IMR-90 (cell line): ENCODE measurements at regions not wholly inside any gene's neighbourhood (a gene's known extent, or its start where the extent isn't known, plus 50 kb on each side); places are given as distances from the start of the nearest gene placed in this dataset.

Experiments
- ATAC-seq: fragments of 200-7000 bp; cut with Tn5 transposase; 2 replicates; pipeline ENCODE4 v1.9.1; 2020; ENCODE audit warnings: low read depth, mild to moderate bottlenecking, moderate library complexity
- BruUV-seq: library from RNA; stranded (reverse); fragments of 400-500 nt; replicated peaks from 2 replicates; lab custom pipeline; 2021; lab: Mats Ljungman, UMichigan
- CTCF ChIA-PET: fragments of 300-600 bp; formaldehyde crosslinking; extraction: SDS; loops from one replicate; lab custom pipeline; 2021; ENCODE audit warnings: antibody characterized with exemption; lab: Yijun Ruan, JAX
- POLR2A ChIA-PET: fragments of 300-600 bp; sonication (Branson Sonifier 250); formaldehyde crosslinking; loops from one replicate; lab custom pipeline; 2022; ENCODE audit warnings: antibody characterized with exemption; ENCODE audit not compliant: unreplicated experiment; lab: Charles Lee
- DNase-seq: peaks from one replicate; pipeline ENCODE4 v3.0.0; 2013
- H2AFZ ChIP-seq: replicated peaks from 2 replicates; pipeline ENCODE3; 2013; ENCODE audit warnings: low read length, mild to moderate bottlenecking; ENCODE audit not compliant: poor library complexity
- H2AK5ac ChIP-seq: 2 replicates; pipeline ENCODE4 v1.6.1; 2013; ENCODE audit warnings: low read depth, low read length, inconsistent platforms
- H2AK9ac ChIP-seq: replicated peaks from 2 replicates; pipeline ENCODE3; 2013; ENCODE audit warnings: mild to moderate bottlenecking, low read depth, low read length, moderate library complexity; ENCODE audit not compliant: poor library complexity
- H2BK120ac ChIP-seq: 2 replicates; pipeline ENCODE4 v1.6.1; 2013; ENCODE audit warnings: low read depth, low read length, inconsistent platforms
- H2BK15ac ChIP-seq: 3 replicates; pipeline ENCODE4 v1.6.1; 2013; ENCODE audit warnings: low read depth, low read length, inconsistent platforms
- H2BK20ac ChIP-seq: 2 replicates; pipeline ENCODE4 v1.6.1; 2013; ENCODE audit warnings: low read depth, mild to moderate bottlenecking, inconsistent platforms, low read length, moderate library complexity
- H2BK5ac ChIP-seq: 2 replicates; pipeline ENCODE4 v1.6.1; 2013; ENCODE audit warnings: mild to moderate bottlenecking, low read depth, low read length, inconsistent platforms; ENCODE audit not compliant: poor library complexity, severe bottlenecking
- H3K14ac ChIP-seq: replicated peaks from 2 replicates; pipeline ENCODE4 v1.6.1; 2013; ENCODE audit warnings: low read depth, low read length, inconsistent platforms
- H3K18ac ChIP-seq: 2 replicates; pipeline ENCODE4 v1.6.1; 2013; ENCODE audit warnings: low read depth, low read length, control low read depth
- H3K23ac ChIP-seq: 2 replicates; pipeline ENCODE4 v1.6.1; 2013; ENCODE audit warnings: low read depth, low read length, inconsistent platforms
- H3K27ac ChIP-seq: 2 replicates; pipeline ENCODE4 v1.5.1; 2013; ENCODE audit warnings: mild to moderate bottlenecking, control low read depth, low read length; ENCODE audit not compliant: insufficient read depth
- H3K27me3 ChIP-seq: 2 replicates; pipeline ENCODE4 v1.6.1; 2013; ENCODE audit warnings: low read length; ENCODE audit not compliant: control insufficient read depth, insufficient read depth
- H3K36me3 ChIP-seq: 2 replicates; pipeline ENCODE4 v1.6.1; 2013; ENCODE audit warnings: low read length, mixed read lengths; ENCODE audit not compliant: control insufficient read depth, insufficient read depth
- H3K4ac ChIP-seq: 2 replicates; pipeline ENCODE4 v1.6.1; 2013; ENCODE audit warnings: low read depth, low read length, inconsistent platforms
- H3K4me1 ChIP-seq: 2 replicates; pipeline ENCODE4 v1.6.1; 2013; ENCODE audit warnings: low read length, mixed read lengths; ENCODE audit not compliant: control insufficient read depth, insufficient read depth
- H3K4me2 ChIP-seq: 2 replicates; pipeline ENCODE4 v1.6.1; 2013; ENCODE audit warnings: low read depth, mild to moderate bottlenecking, control low read depth, low read length, moderate library complexity
- H3K4me3 ChIP-seq: 2 replicates; pipeline ENCODE4 v1.5.1; 2013; ENCODE audit warnings: low read depth, mild to moderate bottlenecking, control low read depth, low read length, moderate library complexity; ENCODE audit not compliant: insufficient read depth
- H3K56ac ChIP-seq: 2 replicates; pipeline ENCODE4 v1.6.1; 2013; ENCODE audit warnings: low read length, inconsistent platforms; ENCODE audit not compliant: insufficient read depth; ENCODE audit errors: extremely low read depth
- H3K79me1 ChIP-seq, 2 experiments: 2 replicates each; pipeline ENCODE4 v1.6.1; 2013; ENCODE audit warnings: low read length in 2 of 2, inconsistent platforms in 1 of 2, low read depth in 1 of 2
- H3K9ac ChIP-seq: 2 replicates; pipeline ENCODE4 v1.6.1; 2013; ENCODE audit warnings: low read depth, low read length, control low read depth
- H3K9me1 ChIP-seq: 2 replicates; pipeline ENCODE4 v1.6.1; 2013; ENCODE audit warnings: low read length, inconsistent platforms; ENCODE audit not compliant: insufficient read depth
- H3K9me3 ChIP-seq: 2 replicates; pipeline ENCODE4 v1.6.1; 2013; ENCODE audit warnings: low read length; ENCODE audit not compliant: control insufficient read depth, insufficient read depth
- H4K20me1 ChIP-seq: 2 replicates; pipeline ENCODE4 v1.6.1; 2013; ENCODE audit warnings: low read length, inconsistent platforms; ENCODE audit not compliant: insufficient read depth
- H4K5ac ChIP-seq: 2 replicates; pipeline ENCODE4 v1.6.1; 2013; ENCODE audit warnings: mild to moderate bottlenecking, low read depth, low read length, control low read depth
- H4K8ac ChIP-seq, 2 experiments: 2 replicates each; pipeline ENCODE4 v1.6.1; 2013; ENCODE audit warnings: low read depth in 2 of 2, low read length in 2 of 2, control low read depth in 1 of 2, inconsistent platforms in 1 of 2
- H4K91ac ChIP-seq: 2 replicates; pipeline ENCODE4 v1.6.1; 2013; ENCODE audit warnings: low read depth, low read length, inconsistent platforms; ENCODE audit not compliant: insufficient read depth
- BHLHE40 ChIP-seq: fragments of 150-350 bp; IDR thresholded peaks from 2 replicates; pipeline ENCODE4 v1.6.1; 2016; ENCODE audit warnings: mild to moderate bottlenecking, low read depth, low read length
- CEBPB ChIP-seq: IDR thresholded peaks from 2 replicates; pipeline ENCODE4 v1.6.1; 2012; ENCODE audit warnings: low read depth, low read length, improper control_type of control experiment
- CHD1 ChIP-seq: IDR thresholded peaks from 2 replicates; pipeline ENCODE4 v1.6.1; 2012; ENCODE audit warnings: low read depth, low read length, improper control_type of control experiment
- FOS ChIP-seq: fragments of 150-350 bp; IDR thresholded peaks from 2 replicates; pipeline ENCODE4 v1.6.1; 2016; ENCODE audit warnings: low read depth, low read length
- MAFK ChIP-seq: IDR thresholded peaks from 2 replicates; pipeline ENCODE4 v1.6.1; 2012; ENCODE audit warnings: low read depth, low read length, improper control_type of control experiment
- NFE2L2 ChIP-seq: fragments of 150-350 bp; IDR thresholded peaks from 2 replicates; pipeline ENCODE4 v1.6.1; 2016; ENCODE audit warnings: low read depth, mild to moderate bottlenecking, low read length
- POLR2A ChIP-seq: IDR thresholded peaks from 2 replicates; pipeline ENCODE4 v1.6.1; 2012; ENCODE audit warnings: mild to moderate bottlenecking, low read depth, low read length
- RFX5 ChIP-seq: IDR thresholded peaks from 2 replicates; pipeline ENCODE4 v1.8.0; 2012; ENCODE audit warnings: low read depth, mild to moderate bottlenecking, low read length, moderate library complexity
- SMC3 ChIP-seq: fragments of 150-350 bp; IDR thresholded peaks from 2 replicates; pipeline ENCODE4 v1.6.1; 2016; ENCODE audit warnings: low read depth, mild to moderate bottlenecking, antibody characterized with exemption, low read length, moderate library complexity
- WGBS, 2 experiments: methylation state at CpG; one replicate each; pipeline versions ENCODE4 v1.1.5 to v1.1.7; 2013; ENCODE audit warnings: missing lambda C conversion rate in 2 of 2; ENCODE audit not compliant: insufficient read length in 1 of 2; ENCODE audit errors: extremely low coverage in 2 of 2; 5-methylcytosine and 5-hydroxymethylcytosine counted together
- dilution Hi-C: fragments of 300-500 bp; cut with HindIII; formaldehyde crosslinking; loops from one replicate; pipeline ENCODE4 v1.14.3; 2018; ENCODE audit warnings: low sequenced_read_pairs; ENCODE audit not compliant: unreplicated experiment
- in situ Hi-C: fragments of 300-500 bp; cut with MboI; formaldehyde crosslinking; loops from 3 replicates; pipeline ENCODE4 v1.14.3; 2019; ENCODE audit warnings: low sequenced_read_pairs, inconsistent platforms, mixed read lengths
- intact Hi-C: fragments of 100-400 bp; cut with micrococcal nuclease; formaldehyde crosslinking; loops from 2 replicates; pipeline ENCODE4 v1.10.0; 2022
- TF ChIP-seq, protein P1 (sequence below): fragments of 150-350 bp; IDR thresholded peaks from 2 replicates; pipeline ENCODE4 v1.6.1; 2016; ENCODE audit warnings: low read depth, mild to moderate bottlenecking, low read length, moderate library complexity, borderline replicate concordance
- TF ChIP-seq, protein P2 (sequence below): conservative IDR thresholded peaks from 2 replicates; pipeline ENCODE4 v1.5.1; 2012; ENCODE audit warnings: mild to moderate bottlenecking, low read depth, low read length, improper control_type of control experiment
- TF ChIP-seq, protein P3 (sequence below): fragments of 150-350 bp; IDR thresholded peaks from 2 replicates; pipeline ENCODE4 v1.6.1; 2017; ENCODE audit warnings: mild to moderate bottlenecking, antibody characterized with exemption, low read length, low read depth

DNA sequence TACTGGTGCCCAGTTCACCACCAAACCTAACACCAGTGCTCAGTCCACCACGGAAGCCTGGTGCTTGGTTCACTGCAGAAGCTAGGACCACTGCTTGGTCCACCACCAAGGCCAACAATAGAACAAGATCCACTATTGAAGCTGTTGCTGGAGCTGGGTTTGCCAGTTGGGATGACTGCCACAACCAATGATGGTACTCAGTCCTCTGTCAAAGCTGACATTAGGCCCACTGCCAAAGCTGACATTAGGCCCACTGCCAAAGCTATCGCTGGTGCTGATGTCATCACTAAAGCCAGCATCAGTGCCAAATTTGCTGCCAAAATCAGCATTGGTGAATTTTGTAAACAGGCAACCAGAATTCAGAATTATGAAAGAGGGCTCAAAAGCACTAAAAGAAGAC is 1850.2 kb upstream of the RAG2 start:
- no peaks in the 10 kb centered on the region for H4K20me1 ChIP-seq
- ChIA-PET POLR2A (no interaction called here), CTCF (interaction anchor here (0.6 kb wide), 1 partner anchor 982 kb away, joined by 3 read pairs; no protein-coding TSS in a partner anchor)
- in situ Hi-C loops: no loop called here
- no peak overlapping the region for H2BK20ac ChIP-seq
- no peaks in the 10 kb centered on the region for H3K79me1 ChIP-seq
- H4K8ac ChIP-seq: no peak overlapping the region
- TF ChIP-seq, protein P1, sequence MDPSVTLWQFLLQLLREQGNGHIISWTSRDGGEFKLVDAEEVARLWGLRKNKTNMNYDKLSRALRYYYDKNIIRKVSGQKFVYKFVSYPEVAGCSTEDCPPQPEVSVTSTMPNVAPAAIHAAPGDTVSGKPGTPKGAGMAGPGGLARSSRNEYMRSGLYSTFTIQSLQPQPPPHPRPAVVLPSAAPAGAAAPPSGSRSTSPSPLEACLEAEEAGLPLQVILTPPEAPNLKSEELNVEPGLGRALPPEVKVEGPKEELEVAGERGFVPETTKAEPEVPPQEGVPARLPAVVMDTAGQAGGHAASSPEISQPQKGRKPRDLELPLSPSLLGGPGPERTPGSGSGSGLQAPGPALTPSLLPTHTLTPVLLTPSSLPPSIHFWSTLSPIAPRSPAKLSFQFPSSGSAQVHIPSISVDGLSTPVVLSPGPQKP: no peak
- TF ChIP-seq, protein P2, sequence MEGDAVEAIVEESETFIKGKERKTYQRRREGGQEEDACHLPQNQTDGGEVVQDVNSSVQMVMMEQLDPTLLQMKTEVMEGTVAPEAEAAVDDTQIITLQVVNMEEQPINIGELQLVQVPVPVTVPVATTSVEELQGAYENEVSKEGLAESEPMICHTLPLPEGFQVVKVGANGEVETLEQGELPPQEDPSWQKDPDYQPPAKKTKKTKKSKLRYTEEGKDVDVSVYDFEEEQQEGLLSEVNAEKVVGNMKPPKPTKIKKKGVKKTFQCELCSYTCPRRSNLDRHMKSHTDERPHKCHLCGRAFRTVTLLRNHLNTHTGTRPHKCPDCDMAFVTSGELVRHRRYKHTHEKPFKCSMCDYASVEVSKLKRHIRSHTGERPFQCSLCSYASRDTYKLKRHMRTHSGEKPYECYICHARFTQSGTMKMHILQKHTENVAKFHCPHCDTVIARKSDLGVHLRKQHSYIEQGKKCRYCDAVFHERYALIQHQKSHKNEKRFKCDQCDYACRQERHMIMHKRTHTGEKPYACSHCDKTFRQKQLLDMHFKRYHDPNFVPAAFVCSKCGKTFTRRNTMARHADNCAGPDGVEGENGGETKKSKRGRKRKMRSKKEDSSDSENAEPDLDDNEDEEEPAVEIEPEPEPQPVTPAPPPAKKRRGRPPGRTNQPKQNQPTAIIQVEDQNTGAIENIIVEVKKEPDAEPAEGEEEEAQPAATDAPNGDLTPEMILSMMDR: no peak
- no peak for TF ChIP-seq BHLHE40
- TF ChIP-seq RFX5: no peak
- TF ChIP-seq CEBPB: no peak
- no peak for TF ChIP-seq CHD1
- TF ChIP-seq MAFK: no peak
- no peak for TF ChIP-seq POLR2A
- TF ChIP-seq, protein P3, sequence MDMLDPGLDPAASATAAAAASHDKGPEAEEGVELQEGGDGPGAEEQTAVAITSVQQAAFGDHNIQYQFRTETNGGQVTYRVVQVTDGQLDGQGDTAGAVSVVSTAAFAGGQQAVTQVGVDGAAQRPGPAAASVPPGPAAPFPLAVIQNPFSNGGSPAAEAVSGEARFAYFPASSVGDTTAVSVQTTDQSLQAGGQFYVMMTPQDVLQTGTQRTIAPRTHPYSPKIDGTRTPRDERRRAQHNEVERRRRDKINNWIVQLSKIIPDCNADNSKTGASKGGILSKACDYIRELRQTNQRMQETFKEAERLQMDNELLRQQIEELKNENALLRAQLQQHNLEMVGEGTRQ: no peak
- TF ChIP-seq NFE2L2: no peak
- no peak for TF ChIP-seq SMC3
- TF ChIP-seq FOS: no peak
- WGBS, 2 experiments: no CpG with 5 or more reads among the region's 2 CpGs
- no peaks in the 10 kb centered on the region for H3K36me3 ChIP-seq
- no peak overlapping the region for H4K91ac ChIP-seq
- ATAC-seq: no peak
- no peaks in the 10 kb centered on the region for H3K27me3 ChIP-seq
- no peak overlapping the region for H2AK5ac ChIP-seq
- no peak overlapping the region for H3K4me3 ChIP-seq
- no peak overlapping the region for H3K56ac ChIP-seq
- peaks cover 3% of the 10 kb centered on the region; the same call in 1 of the 2 replicates for H3K9me3 ChIP-seq
- H3K18ac ChIP-seq: no peak overlapping the region
- no peak overlapping the region for H2BK15ac ChIP-seq
- no peak overlapping the region for H2BK120ac ChIP-seq
- H3K14ac ChIP-seq: no peak overlapping the region
- no peaks in the 10 kb centered on the region for H3K9me1 ChIP-seq
- no peaks in the 10 kb centered on the region for H3K4me1 ChIP-seq
- H3K9ac ChIP-seq: no peak overlapping the region
- intact Hi-C loops: no loop called here
- no TSS peak for BruUV-seq
- H2BK5ac ChIP-seq: no peak overlapping the region
- no peak overlapping the region for H3K4ac ChIP-seq
- H4K5ac ChIP-seq: no peak overlapping the region
- no peak overlapping the region for H3K27ac ChIP-seq
- DNase-seq: no peak
- dilution Hi-C loops: no loop called here
- no peak overlapping the region for H3K4me2 ChIP-seq
- no peak overlapping the region for H2AK9ac ChIP-seq
- no peak overlapping the region for H3K23ac ChIP-seq
- H2AFZ ChIP-seq: no peak overlapping the region
